ENCODE measurements at regions not wholly inside any gene's neighbourhood (a gene's known extent, or its start where the extent isn't known, plus 50 kb on each side); places are given as distances from the start of the nearest gene placed in this dataset.
"Not testable (repeated sequence)": the region's sequence is repeated elsewhere in the genome, so short reads cannot be mapped to it uniquely, and the experiment has no call there.

- no peak for TF ChIP-seq CTCF (conservative IDR thresholded peaks at IDR 0.05; ENCODE audit: low read depth, low read length)
- no peak overlapping the region for H3K4me3 ChIP-seq (ENCODE audit: low read length)
- DNase-seq (ENCODE audit: low read depth): no peak
Measured at GRCh38 chrX:110536816-110537215, 178.2 kb downstream of the RTL9 start.

GRCh38 chrX:110541266-110541665, 182.6 kb downstream of the RTL9 start:
- TF ChIP-seq CTCF (conservative IDR thresholded peaks at IDR 0.05; ENCODE audit: low read depth, low read length): no peak
- H3K4me3 ChIP-seq (ENCODE audit: low read length): no peak overlapping the region
- DNase-seq (ENCODE audit: low read depth): no peak

- H3K4me3 ChIP-seq (ENCODE audit: low read length); DNase-seq (ENCODE audit: low read depth): not testable (repeated sequence)
Measured at GRCh38 chrX:110550854-110551253, 192.2 kb downstream of the RTL9 start.

GRCh38 chrX:110557864-110558263, 199.2 kb downstream of the RTL9 start:
- no peak overlapping the region for H3K4me3 ChIP-seq (ENCODE audit: low read length)
- no peak for DNase-seq (ENCODE audit: low read depth)
- TF ChIP-seq CTCF (conservative IDR thresholded peaks at IDR 0.05; ENCODE audit: low read depth, low read length): no peak

GRCh38 chrX:110558406-110558805, 199.8 kb downstream of the RTL9 start:
- no peak overlapping the region for H3K4me3 ChIP-seq (ENCODE audit: low read length)
- no peak for DNase-seq (ENCODE audit: low read depth)
- TF ChIP-seq CTCF (conservative IDR thresholded peaks at IDR 0.05; ENCODE audit: low read depth, low read length): no peak

GRCh38 chrX:110561034-110561433, 202.4 kb downstream of the RTL9 start:
- DNase-seq (ENCODE audit: low read depth): no peak
- TF ChIP-seq CTCF (conservative IDR thresholded peaks at IDR 0.05; ENCODE audit: low read depth, low read length): no peak

GRCh38 chrX:110563282-110563681, 204.6 kb downstream of the RTL9 start:
- TF ChIP-seq CTCF (conservative IDR thresholded peaks at IDR 0.05; ENCODE audit: low read depth, low read length): no peak
- DNase-seq (ENCODE audit: low read depth): no peak
- no peak overlapping the region for H3K4me3 ChIP-seq (ENCODE audit: low read length)

More at GRCh38 chrX:110561034-110561433, 202.4 kb downstream of the RTL9 start:
- H3K4me3 ChIP-seq (ENCODE audit: low read length): no peak overlapping the region

GRCh38 chrX:110568441-110568840, 209.8 kb downstream of the RTL9 start:
- no peak for TF ChIP-seq CTCF (conservative IDR thresholded peaks at IDR 0.05; ENCODE audit: low read depth, low read length)
- H3K4me3 ChIP-seq (ENCODE audit: low read length): no peak overlapping the region
- DNase-seq (ENCODE audit: low read depth): no peak
